IMR-90 (cell line): ENCODE measurements at regions not wholly inside any gene's neighbourhood (a gene's known extent, or its start where the extent isn't known, plus 50 kb on each side); places are given as distances from the start of the nearest gene placed in this dataset.

ENCODE experiments used
- ATAC-seq: fragments of 200-7000 bp; cut with Tn5 transposase; 2 replicates; pipeline ENCODE4 v1.9.1; 2020; ENCODE audit warnings: low read depth, mild to moderate bottlenecking, moderate library complexity
- BruUV-seq: library from RNA; stranded (reverse); fragments of 400-500 nt; replicated peaks from 2 replicates; lab custom pipeline; 2021; lab: Mats Ljungman, UMichigan
- CTCF ChIA-PET: fragments of 300-600 bp; formaldehyde crosslinking; extraction: SDS; loops from one replicate; lab custom pipeline; 2021; ENCODE audit warnings: antibody characterized with exemption; lab: Yijun Ruan, JAX
- POLR2A ChIA-PET: fragments of 300-600 bp; sonication (Branson Sonifier 250); formaldehyde crosslinking; loops from one replicate; lab custom pipeline; 2022; ENCODE audit warnings: antibody characterized with exemption; ENCODE audit not compliant: unreplicated experiment; lab: Charles Lee
- DNase-seq: peaks from one replicate; pipeline ENCODE4 v3.0.0; 2013
- H2AFZ ChIP-seq: replicated peaks from 2 replicates; pipeline ENCODE3; 2013; ENCODE audit warnings: low read length, mild to moderate bottlenecking; ENCODE audit not compliant: poor library complexity
- H2AK5ac ChIP-seq: 2 replicates; pipeline ENCODE4 v1.6.1; 2013; ENCODE audit warnings: low read depth, low read length, inconsistent platforms
- H2AK9ac ChIP-seq: replicated peaks from 2 replicates; pipeline ENCODE3; 2013; ENCODE audit warnings: mild to moderate bottlenecking, low read depth, low read length, moderate library complexity; ENCODE audit not compliant: poor library complexity
- H2BK120ac ChIP-seq: 2 replicates; pipeline ENCODE4 v1.6.1; 2013; ENCODE audit warnings: low read depth, low read length, inconsistent platforms
- H2BK15ac ChIP-seq: 3 replicates; pipeline ENCODE4 v1.6.1; 2013; ENCODE audit warnings: low read depth, low read length, inconsistent platforms
- H2BK20ac ChIP-seq: 2 replicates; pipeline ENCODE4 v1.6.1; 2013; ENCODE audit warnings: low read depth, mild to moderate bottlenecking, inconsistent platforms, low read length, moderate library complexity
- H2BK5ac ChIP-seq: 2 replicates; pipeline ENCODE4 v1.6.1; 2013; ENCODE audit warnings: mild to moderate bottlenecking, low read depth, low read length, inconsistent platforms; ENCODE audit not compliant: poor library complexity, severe bottlenecking
- H3K14ac ChIP-seq: replicated peaks from 2 replicates; pipeline ENCODE4 v1.6.1; 2013; ENCODE audit warnings: low read depth, low read length, inconsistent platforms
- H3K18ac ChIP-seq: 2 replicates; pipeline ENCODE4 v1.6.1; 2013; ENCODE audit warnings: low read depth, low read length, control low read depth
- H3K23ac ChIP-seq: 2 replicates; pipeline ENCODE4 v1.6.1; 2013; ENCODE audit warnings: low read depth, low read length, inconsistent platforms
- H3K27ac ChIP-seq: 2 replicates; pipeline ENCODE4 v1.5.1; 2013; ENCODE audit warnings: mild to moderate bottlenecking, control low read depth, low read length; ENCODE audit not compliant: insufficient read depth
- H3K27me3 ChIP-seq: 2 replicates; pipeline ENCODE4 v1.6.1; 2013; ENCODE audit warnings: low read length; ENCODE audit not compliant: control insufficient read depth, insufficient read depth
- H3K36me3 ChIP-seq: 2 replicates; pipeline ENCODE4 v1.6.1; 2013; ENCODE audit warnings: low read length, mixed read lengths; ENCODE audit not compliant: control insufficient read depth, insufficient read depth
- H3K4ac ChIP-seq: 2 replicates; pipeline ENCODE4 v1.6.1; 2013; ENCODE audit warnings: low read depth, low read length, inconsistent platforms
- H3K4me1 ChIP-seq: 2 replicates; pipeline ENCODE4 v1.6.1; 2013; ENCODE audit warnings: low read length, mixed read lengths; ENCODE audit not compliant: control insufficient read depth, insufficient read depth
- H3K4me2 ChIP-seq: 2 replicates; pipeline ENCODE4 v1.6.1; 2013; ENCODE audit warnings: low read depth, mild to moderate bottlenecking, control low read depth, low read length, moderate library complexity
- H3K4me3 ChIP-seq: 2 replicates; pipeline ENCODE4 v1.5.1; 2013; ENCODE audit warnings: low read depth, mild to moderate bottlenecking, control low read depth, low read length, moderate library complexity; ENCODE audit not compliant: insufficient read depth
- H3K56ac ChIP-seq: 2 replicates; pipeline ENCODE4 v1.6.1; 2013; ENCODE audit warnings: low read length, inconsistent platforms; ENCODE audit not compliant: insufficient read depth; ENCODE audit errors: extremely low read depth
- H3K79me1 ChIP-seq, 2 experiments: 2 replicates each; pipeline ENCODE4 v1.6.1; 2013; ENCODE audit warnings: low read length in 2 of 2, inconsistent platforms in 1 of 2, low read depth in 1 of 2
- H3K9ac ChIP-seq: 2 replicates; pipeline ENCODE4 v1.6.1; 2013; ENCODE audit warnings: low read depth, low read length, control low read depth
- H3K9me1 ChIP-seq: 2 replicates; pipeline ENCODE4 v1.6.1; 2013; ENCODE audit warnings: low read length, inconsistent platforms; ENCODE audit not compliant: insufficient read depth
- H3K9me3 ChIP-seq: 2 replicates; pipeline ENCODE4 v1.6.1; 2013; ENCODE audit warnings: low read length; ENCODE audit not compliant: control insufficient read depth, insufficient read depth
- H4K20me1 ChIP-seq: 2 replicates; pipeline ENCODE4 v1.6.1; 2013; ENCODE audit warnings: low read length, inconsistent platforms; ENCODE audit not compliant: insufficient read depth
- H4K5ac ChIP-seq: 2 replicates; pipeline ENCODE4 v1.6.1; 2013; ENCODE audit warnings: mild to moderate bottlenecking, low read depth, low read length, control low read depth
- H4K8ac ChIP-seq, 2 experiments: 2 replicates each; pipeline ENCODE4 v1.6.1; 2013; ENCODE audit warnings: low read depth in 2 of 2, low read length in 2 of 2, control low read depth in 1 of 2, inconsistent platforms in 1 of 2
- H4K91ac ChIP-seq: 2 replicates; pipeline ENCODE4 v1.6.1; 2013; ENCODE audit warnings: low read depth, low read length, inconsistent platforms; ENCODE audit not compliant: insufficient read depth
- BHLHE40 ChIP-seq: fragments of 150-350 bp; IDR thresholded peaks from 2 replicates; pipeline ENCODE4 v1.6.1; 2016; ENCODE audit warnings: mild to moderate bottlenecking, low read depth, low read length
- FOS ChIP-seq: fragments of 150-350 bp; IDR thresholded peaks from 2 replicates; pipeline ENCODE4 v1.6.1; 2016; ENCODE audit warnings: low read depth, low read length
- MAFK ChIP-seq: IDR thresholded peaks from 2 replicates; pipeline ENCODE4 v1.6.1; 2012; ENCODE audit warnings: low read depth, low read length, improper control_type of control experiment
- MXI1 ChIP-seq: IDR thresholded peaks from 2 replicates; pipeline ENCODE4 v1.6.1; 2012; ENCODE audit warnings: low read depth, mild to moderate bottlenecking, low read length, moderate library complexity, borderline replicate concordance
- NFE2L2 ChIP-seq: fragments of 150-350 bp; IDR thresholded peaks from 2 replicates; pipeline ENCODE4 v1.6.1; 2016; ENCODE audit warnings: low read depth, mild to moderate bottlenecking, low read length
- POLR2A ChIP-seq: IDR thresholded peaks from 2 replicates; pipeline ENCODE4 v1.6.1; 2012; ENCODE audit warnings: mild to moderate bottlenecking, low read depth, low read length
- RFX5 ChIP-seq: IDR thresholded peaks from 2 replicates; pipeline ENCODE4 v1.8.0; 2012; ENCODE audit warnings: low read depth, mild to moderate bottlenecking, low read length, moderate library complexity
- SMC3 ChIP-seq: fragments of 150-350 bp; IDR thresholded peaks from 2 replicates; pipeline ENCODE4 v1.6.1; 2016; ENCODE audit warnings: low read depth, mild to moderate bottlenecking, antibody characterized with exemption, low read length, moderate library complexity
- USF2 ChIP-seq: fragments of 150-350 bp; IDR thresholded peaks from 2 replicates; pipeline ENCODE4 v1.6.1; 2017; ENCODE audit warnings: mild to moderate bottlenecking, antibody characterized with exemption, low read length, low read depth
- WGBS, 2 experiments: methylation state at CpG; one replicate each; pipeline versions ENCODE4 v1.1.5 to v1.1.7; 2013; ENCODE audit warnings: missing lambda C conversion rate in 2 of 2; ENCODE audit not compliant: insufficient read length in 1 of 2; ENCODE audit errors: extremely low coverage in 2 of 2; 5-methylcytosine and 5-hydroxymethylcytosine counted together
- dilution Hi-C: fragments of 300-500 bp; cut with HindIII; formaldehyde crosslinking; loops from one replicate; pipeline ENCODE4 v1.14.3; 2018; ENCODE audit warnings: low sequenced_read_pairs; ENCODE audit not compliant: unreplicated experiment
- in situ Hi-C: fragments of 300-500 bp; cut with MboI; formaldehyde crosslinking; loops from 3 replicates; pipeline ENCODE4 v1.14.3; 2019; ENCODE audit warnings: low sequenced_read_pairs, inconsistent platforms, mixed read lengths
- intact Hi-C: fragments of 100-400 bp; cut with micrococcal nuclease; formaldehyde crosslinking; loops from 2 replicates; pipeline ENCODE4 v1.10.0; 2022

GRCh38 chr12:113645603-113646002 lies 173.9 kb upstream of the LHX5 start:
- H2AK5ac ChIP-seq: no peak overlapping the region
- H3K36me3 ChIP-seq: no peaks in the 10 kb centered on the region
- TF ChIP-seq RFX5: no peak
- TF ChIP-seq MXI1: no peak
- no peak for TF ChIP-seq USF2
- TF ChIP-seq POLR2A: no peak
- no peak for TF ChIP-seq SMC3
- TF ChIP-seq BHLHE40: no peak
- no peak for TF ChIP-seq FOS
- no peak for TF ChIP-seq NFE2L2
- TF ChIP-seq MAFK: no peak
- no peak overlapping the region for H3K27ac ChIP-seq
- in situ Hi-C loops: no loop called here
- no peak overlapping the region for H3K23ac ChIP-seq
- H2BK120ac ChIP-seq: no peak overlapping the region
- BruUV-seq: no TSS peak
- CTCF ChIA-PET: no interaction called here
- no peak overlapping the region for H3K4me3 ChIP-seq
- no peak overlapping the region for H2BK5ac ChIP-seq
- no peak overlapping the region for H4K91ac ChIP-seq
- ATAC-seq (no peak), DNase-seq (no peak)
- H3K9me3 ChIP-seq: no peaks in the 10 kb centered on the region
- H3K56ac ChIP-seq: no peak overlapping the region
- no peak overlapping the region for H3K4ac ChIP-seq
- no peaks in the 10 kb centered on the region for H3K79me1 ChIP-seq
- no peak overlapping the region for H2AFZ ChIP-seq
- H4K5ac ChIP-seq: no peak overlapping the region
- POLR2A ChIA-PET: no interaction called here
- 20% methylated on average over 1 of the region's 14 CpGs; no CpG with 5 or more reads in 1 of the 2 experiments for WGBS, 2 experiments
- no peak overlapping the region for H2BK20ac ChIP-seq
- no peak overlapping the region for H3K14ac ChIP-seq
- no peaks in the 10 kb centered on the region for H3K4me1 ChIP-seq
- no peaks in the 10 kb centered on the region for H4K20me1 ChIP-seq
- no peak overlapping the region for H3K4me2 ChIP-seq
- H3K9me1 ChIP-seq: no peaks in the 10 kb centered on the region
- intact Hi-C loops: loop anchor here (2.0 kb wide), 1 partner anchor 267 kb away; no protein-coding TSS in a partner anchor
- H4K8ac ChIP-seq: no peak overlapping the region
- H3K18ac ChIP-seq: no peak overlapping the region
- dilution Hi-C loops: no loop called here
- no peak overlapping the region for H2BK15ac ChIP-seq
- no peak overlapping the region for H3K9ac ChIP-seq
- H2AK9ac ChIP-seq: no peak overlapping the region
- H3K27me3 ChIP-seq: peaks cover 17% of the 10 kb centered on the region
